ENCODE measurements at regions not wholly inside any gene's neighbourhood (a gene's known extent, or its start where the extent isn't known, plus 50 kb on each side); places are given as distances from the start of the nearest gene placed in this dataset.

DNA sequence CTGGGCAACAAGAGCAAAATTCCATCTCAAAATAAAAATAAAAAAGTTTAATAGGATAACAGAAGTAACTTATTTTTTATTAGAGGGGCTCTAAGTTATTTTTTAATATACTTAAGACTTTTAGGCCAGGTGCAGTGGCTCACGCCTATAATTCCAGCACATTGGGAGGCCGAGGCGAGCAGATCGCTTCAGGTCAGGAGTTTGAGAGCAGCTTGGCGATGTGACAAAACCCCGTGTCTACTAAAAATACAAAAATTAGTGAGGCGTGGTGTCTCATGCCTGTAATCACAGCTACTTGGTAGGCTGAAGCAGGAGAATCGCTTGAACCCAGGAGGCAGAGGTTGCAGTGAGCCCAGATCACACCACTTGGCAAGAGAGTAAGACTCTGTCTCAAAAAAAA lies 180.5 kb upstream of the NR5A2 start:
- no peak for DNase-seq
- intact Hi-C loops (cut with DNase I), result no loop called here

DNA sequence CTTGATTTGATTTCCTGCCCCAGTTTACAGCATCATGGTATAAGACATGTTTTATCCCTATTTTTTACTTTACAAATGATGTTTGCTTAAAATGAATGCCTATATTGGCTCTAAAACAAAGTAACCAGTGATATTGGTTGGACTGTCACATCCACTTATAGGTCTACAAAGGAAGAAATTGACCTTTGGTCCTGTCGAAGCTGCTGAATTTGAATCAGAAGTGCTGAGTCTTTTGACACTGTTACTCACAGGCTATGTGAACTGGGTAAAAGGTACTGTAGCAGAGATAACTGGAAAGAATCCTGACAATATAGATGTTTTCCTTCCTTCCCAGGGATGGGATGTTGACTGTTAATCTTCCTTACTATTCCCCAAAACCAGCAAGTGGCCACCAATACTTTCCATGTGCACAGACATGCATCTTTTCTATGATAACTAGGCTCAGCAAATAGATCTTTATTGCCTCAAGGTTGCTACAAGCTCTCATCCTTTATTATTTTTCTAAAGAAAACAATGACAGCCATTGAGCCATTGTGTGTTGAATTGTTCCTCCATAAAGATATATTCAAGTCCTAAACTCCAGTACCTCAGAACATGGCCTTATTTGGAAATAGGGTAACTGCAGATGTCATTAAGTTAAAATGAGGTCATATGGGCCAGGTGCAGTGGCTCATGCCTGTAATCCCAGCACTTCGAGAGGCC lies 175.9 kb upstream of the NR5A2 start:
- intact Hi-C loops (cut with DNase I), result no loop called here
- DNase-seq, result no peak

DNA sequence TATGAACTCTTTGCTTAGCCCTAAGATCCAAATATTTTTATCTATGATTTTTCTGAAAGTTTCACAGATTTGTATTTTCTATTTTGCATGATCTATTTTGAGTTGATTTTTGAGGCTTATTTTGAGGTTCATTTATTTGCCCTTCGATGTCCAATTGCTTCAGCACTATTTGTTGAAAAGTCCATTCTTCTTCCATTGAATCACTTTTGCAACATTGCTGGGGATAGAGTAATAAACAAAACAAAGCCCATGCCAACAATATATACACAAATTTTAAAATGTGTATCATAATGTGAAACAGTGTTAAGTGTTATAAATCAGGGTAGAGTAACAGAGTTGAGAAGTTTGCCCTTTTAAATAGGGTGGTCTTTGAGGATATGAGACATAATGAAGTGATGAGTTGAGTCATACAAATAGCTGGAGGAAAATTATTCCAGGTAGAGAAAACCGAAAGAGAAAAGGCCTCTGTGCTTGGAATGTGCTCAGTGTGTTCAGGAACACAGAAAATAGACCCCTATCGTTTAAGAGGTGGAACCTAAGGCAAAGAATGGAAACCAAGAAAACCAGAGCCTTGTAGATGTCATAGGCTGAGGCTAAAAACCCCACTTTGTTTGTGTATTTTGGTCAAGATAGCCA lies 172.7 kb upstream of the NR5A2 start:
- intact Hi-C loops (cut with DNase I), result no loop called here

DNA sequence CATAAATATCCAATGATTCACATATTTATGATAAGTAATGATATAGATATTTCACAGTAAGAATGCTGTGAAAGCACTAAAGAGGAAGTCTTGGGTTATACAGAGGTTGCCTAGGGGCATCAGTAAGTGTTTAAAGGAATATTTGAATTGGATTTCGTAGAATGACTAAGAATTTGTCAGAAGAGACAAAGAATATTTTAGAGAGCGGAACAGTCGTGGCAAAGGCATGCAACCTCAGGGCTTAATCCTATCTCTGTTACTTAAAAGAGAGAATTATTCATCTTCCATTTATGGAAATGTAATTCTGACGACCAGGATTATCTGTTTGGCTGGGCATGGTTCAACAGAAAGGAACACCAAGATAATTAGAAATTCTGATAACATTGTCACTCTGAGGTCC lies 171.9 kb upstream of the NR5A2 start:
- intact Hi-C loops (cut with DNase I), result no loop called here
- no peak for DNase-seq

More for the DNA sequence above, 172.7 kb upstream of the NR5A2 start:
- DNase-seq, result no peak

DNA sequence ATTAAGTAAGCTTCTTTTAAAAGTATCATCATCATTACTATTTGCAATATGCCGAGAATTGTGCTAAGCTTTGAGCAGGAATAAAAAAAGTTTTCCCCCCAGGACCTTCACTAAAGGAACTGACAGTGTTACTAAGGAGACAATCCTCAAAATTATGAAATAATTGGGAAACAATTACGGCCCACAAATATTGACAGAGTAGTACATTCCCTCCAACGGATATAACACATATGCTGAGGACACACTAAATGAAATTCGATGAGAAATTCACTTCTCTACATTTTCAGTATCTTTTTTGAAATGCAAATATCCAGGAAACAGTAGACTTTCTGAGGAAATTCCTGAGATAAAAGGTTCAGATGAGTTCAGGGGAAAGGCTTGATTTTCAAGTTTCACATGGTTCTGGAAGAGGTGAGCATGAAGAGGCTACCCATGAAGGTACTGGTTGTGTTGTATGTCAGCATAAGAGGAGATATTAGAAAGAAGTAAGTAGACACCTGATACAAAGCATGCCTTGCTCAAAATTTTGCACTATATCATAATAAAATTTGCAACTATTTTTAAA lies 171.2 kb upstream of the NR5A2 start:
- intact Hi-C loops (cut with DNase I), result no loop called here
- DNase-seq, result no peak

DNA sequence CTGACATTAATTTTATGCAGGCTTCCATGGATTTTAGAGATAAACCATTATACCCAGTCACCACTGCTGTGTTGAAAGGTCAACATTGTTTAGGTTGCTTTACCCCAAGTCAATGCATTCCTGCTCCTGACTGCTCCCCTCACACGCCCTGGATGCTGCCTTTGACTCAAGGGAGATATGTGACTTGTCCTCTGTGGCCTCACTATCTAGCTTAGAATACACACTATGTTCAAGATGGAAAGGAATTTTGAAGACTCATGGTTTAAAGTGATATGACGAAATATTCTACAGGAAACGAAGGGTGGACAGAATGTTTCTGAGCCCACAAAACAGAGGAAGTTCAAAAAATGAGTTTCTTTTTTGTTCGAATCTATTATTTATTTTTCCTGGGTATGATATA lies 170.4 kb upstream of the NR5A2 start:
- DNase-seq, result no peak
- intact Hi-C loops (cut with DNase I), result no loop called here

DNA sequence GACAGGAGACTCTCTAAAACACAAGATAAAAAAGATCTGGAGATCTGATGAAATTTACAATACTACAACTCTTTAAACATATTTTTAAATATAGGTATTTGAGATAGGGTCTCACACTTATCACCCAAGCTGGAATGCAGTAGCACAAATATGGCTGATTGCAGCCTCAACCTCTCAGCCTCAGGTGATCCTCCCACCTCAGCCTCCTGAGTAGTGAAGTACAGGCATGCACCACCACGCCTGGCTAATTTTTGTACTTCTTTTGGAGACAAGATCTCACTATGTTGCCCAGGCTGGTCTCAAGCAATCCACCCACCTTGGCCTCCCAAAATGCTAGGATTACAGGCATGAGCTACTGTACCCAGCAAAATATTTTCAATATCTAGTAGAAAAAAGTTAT lies 170.0 kb upstream of the NR5A2 start:
- intact Hi-C loops (cut with DNase I), result no loop called here
- DNase-seq, result no peak

DNA sequence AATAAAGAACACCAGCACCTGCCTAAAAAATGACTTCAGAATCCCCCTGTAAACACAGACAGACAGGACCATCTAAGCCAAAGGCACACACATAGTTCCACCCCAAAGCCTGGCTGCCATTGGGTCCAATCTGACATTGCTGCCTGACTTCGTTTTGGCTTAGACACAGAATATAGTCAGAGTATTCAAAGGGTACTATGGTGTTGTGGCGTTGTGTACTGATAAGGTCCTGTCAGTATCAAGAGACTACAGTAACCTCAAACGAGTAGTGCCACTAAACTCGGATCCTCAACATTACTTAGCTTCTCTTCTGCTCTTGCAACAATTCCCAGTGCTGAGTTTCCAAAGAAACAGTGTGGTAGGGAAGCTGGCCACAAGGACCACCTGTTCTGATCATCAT lies 169.3 kb upstream of the NR5A2 start:
- DNase-seq, result no peak
- intact Hi-C loops (cut with DNase I), result no loop called here

DNA sequence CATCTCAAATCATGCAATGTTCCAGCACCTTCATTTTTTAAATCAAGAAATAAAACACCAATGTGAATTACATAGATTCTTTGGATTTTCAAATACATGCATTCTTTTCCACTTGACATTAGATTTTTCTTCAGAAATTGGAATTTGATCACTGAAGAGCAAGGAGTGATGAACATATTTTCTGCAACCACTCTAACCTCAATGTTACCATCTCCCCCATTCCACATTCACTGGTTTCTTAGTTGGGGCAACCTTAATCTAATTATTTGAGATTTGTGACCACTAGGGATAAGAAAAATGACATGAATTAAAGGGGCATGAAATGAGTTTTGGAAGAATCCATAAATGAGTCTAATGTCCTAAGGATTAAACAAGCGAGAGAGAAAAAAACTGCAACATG lies 168.7 kb upstream of the NR5A2 start:
- no peak for DNase-seq
- intact Hi-C loops (cut with DNase I), result no loop called here

DNA sequence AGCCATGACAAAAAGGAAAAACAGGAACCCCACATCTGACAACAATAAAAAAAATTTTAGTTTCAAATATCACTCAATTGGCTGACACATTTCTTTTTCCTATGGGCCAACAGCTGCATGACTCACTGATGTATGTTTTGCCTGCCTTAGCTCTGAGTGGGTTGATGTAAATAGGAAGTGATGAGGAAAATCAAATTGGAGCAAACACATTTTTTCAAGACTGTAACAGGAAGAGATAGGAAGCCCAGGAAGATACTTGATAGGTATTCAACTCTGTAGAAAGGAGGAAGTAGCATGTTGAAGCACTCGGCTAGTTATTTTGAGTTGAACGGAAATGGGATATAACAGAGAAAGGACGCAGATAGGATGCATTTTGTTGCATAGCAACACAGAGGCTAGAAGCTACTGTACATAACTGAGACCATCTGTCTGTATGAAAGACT lies 168.0 kb upstream of the NR5A2 start:
- intact Hi-C loops (cut with DNase I), result no loop called here
- DNase-seq, result no peak

DNA sequence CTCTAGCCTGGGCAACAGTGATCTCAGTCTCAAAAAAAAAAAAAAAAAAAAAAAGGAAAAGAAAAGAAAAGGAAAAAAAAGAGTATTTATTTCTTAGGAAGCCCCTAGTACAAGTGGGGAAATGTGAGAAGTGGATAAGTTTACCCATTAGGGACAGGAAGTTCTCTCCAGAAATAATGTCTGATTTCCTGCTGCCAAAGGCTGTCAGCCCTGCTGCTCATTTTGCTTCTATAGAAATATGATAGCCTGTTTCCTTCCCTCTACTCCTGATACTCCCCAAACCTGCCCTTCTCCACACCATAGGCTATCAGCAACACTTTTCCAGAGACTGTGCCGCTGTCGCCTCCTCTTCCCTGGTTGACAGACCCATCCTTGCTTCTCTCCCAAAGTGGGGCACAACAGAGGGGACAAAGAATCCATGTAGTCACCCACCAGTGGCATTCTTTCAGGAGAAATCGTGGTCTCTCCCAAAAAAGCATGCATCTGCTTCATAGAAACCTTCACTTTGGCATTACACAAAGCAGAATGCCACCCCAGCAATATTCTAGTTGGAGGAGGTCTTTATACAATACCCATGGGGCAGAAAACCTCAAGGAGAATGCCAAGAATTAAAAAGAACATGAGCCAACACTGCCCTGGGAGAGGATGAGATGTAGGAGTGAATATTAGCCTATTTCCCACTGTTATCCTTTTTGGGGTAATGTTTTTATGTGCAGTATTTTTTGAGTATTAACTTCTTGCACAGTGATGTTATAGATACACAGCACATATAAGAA lies 166.3 kb upstream of the NR5A2 start:
- no peak for DNase-seq
- intact Hi-C loops (cut with DNase I), result no loop called here

DNA sequence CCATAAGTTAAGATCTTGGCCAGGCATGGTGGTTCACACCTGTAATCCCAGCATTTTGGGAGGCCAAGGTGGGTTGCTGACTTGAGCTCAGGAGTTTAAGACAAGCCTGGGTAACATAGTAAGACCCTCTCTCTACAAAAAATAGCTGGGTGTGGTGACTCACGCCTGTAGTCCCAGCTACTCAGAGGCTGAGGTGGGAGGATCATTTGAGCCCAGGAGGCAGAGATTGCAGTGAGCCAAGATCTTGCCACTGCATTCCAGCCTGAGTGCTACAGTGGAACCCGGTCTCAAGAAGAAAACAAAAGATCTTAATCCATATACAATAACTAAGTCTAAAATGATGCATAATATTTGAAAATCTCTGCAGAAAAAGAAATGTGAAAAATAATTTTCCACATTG lies 165.5 kb upstream of the NR5A2 start:
- intact Hi-C loops (cut with DNase I), result no loop called here
- no peak for DNase-seq

DNA sequence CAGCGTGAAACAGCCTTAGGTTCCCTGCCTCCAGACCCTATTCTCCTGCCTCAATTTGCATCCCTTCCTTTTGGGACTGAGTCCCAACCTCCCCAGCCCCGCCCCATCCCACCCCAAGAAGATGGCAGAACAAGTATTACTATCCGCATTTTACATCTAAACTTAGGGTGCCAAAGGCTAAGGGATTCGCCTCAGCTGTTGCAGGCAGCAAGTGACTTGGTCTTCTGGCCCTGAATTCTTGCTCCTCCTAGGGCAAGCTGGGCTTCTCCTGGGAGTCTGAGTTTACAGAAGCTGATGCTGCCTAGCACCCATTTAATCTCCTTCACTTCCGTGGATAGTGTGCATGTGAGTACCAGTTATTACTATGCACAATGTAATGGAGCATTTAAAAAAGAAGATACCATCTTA lies 161.3 kb upstream of the NR5A2 start:
- intact Hi-C loops (cut with DNase I), result no loop called here
- no peak for DNase-seq

DNA sequence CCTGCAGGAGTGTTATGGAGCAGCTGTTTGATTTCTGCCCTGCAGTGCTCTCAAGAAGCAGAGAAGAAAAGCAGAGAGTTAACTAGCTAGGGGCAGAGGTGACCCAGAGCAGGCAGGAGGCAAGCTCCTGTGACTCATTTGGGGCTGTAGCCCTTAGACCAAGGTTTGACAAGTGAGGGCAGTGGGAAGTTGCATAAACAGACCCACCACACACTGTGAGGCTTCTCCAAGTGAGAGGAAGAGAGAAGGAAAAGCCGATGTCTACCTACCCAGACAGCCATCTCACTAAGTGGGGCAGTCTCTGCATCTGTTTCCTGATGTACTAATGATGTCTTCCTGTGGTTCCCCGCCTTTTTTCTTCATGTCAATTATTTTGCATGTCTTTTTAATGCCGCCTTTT lies 159.9 kb upstream of the NR5A2 start:
- no peak for DNase-seq
- intact Hi-C loops (cut with DNase I), result no loop called here

DNA sequence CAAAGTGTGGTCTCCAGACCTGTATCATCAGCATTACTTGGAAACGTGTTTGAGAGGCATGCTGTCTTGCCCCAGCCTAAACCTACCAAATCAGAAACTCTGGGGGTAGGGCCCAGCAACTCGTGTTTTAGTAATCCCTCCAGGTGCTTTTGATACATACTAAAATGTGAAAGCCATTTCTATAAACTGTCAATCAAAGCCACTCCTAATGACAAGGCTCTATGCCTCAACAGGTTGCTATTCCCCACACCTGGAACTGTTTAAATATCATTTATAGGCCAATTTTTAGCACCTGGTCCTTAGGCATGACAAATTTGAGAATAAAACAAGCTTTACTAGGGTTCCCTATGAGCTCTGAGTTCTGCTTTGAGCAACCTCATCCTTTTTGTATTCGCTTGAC lies 158.7 kb upstream of the NR5A2 start:
- no peak for DNase-seq
- intact Hi-C loops (cut with DNase I), result no loop called here

DNA sequence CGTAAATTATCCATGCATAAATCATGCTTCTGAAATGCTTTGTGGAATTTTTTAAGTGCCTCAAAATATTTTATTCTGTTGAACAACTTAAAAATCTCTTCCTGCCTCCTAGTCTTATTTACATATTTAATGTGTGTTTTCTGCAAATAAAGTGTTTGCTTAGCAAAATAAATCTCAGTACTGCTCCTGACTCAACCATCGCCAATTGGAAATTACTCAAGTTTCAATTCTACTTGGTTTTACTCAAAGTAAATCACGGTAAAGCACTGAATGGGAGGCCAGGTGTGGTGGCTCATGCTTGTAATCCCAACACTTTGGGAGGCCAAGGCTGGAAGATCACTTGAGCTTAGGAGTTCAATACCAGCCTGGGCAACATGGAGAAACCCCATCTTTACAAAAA lies 152.2 kb upstream of the NR5A2 start:
- intact Hi-C loops (cut with DNase I), result no loop called here
- no peak for DNase-seq

DNA sequence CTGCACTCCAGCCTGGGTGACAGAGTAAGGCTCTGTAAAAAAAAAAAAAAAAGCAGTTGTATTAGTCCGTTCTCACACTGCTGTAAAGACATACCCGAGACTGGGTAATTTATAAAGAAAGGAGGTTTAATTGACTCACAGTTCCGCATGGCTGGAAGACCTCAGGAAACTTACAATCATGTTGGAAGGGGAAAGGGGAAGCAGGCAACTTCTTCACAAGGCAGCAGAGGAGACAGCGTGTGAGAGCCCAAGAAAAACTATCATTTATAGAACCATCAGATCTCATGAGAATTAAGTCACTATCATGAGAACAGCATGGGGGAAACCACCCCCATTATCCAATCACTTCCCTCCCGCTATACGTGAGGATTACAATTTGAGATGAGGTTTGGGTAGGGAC lies 151.7 kb upstream of the NR5A2 start:
- intact Hi-C loops (cut with DNase I), result no loop called here
- DNase-seq, result no peak

DNA sequence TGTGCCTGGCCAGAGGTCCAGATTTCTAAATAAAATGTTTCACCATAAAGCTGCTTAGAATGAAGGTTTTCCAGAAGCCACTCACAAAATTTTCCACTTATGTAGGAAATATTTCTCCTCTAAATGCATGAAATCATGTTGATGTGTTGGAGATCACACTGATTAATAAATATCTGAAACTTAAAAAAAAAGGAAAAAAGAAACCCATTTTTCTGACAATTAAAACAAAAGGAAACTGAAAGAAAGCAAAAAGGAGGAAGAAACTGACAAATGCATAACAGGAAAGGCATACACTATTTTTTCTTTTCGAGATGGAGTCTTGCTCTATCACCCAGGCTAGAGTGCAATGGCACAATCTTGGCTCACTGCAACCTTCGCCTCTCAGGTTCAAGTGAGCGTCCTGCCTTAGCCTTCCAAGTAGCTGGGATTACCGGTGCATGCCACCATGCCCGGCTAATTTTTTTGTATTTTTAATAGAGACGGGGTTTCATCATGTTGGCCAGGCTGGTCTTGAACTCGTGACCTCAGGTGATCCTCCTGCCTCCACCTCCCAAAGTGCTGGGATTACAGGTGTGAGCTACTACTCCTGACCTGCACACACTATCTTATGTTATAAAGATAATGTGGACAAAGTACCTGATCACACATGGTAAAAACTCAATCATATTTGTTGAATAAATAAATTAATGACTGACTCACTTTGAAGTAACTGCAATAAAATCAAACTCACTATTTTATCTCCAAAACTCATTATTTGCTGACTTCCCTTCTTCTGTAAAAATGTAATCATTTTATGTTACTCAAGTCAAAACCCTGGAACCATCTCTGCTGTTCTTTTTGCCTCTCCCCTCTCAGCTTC lies 149.8 kb upstream of the NR5A2 start:
- intact Hi-C loops (cut with DNase I), result no loop called here
- no peak for DNase-seq

DNA sequence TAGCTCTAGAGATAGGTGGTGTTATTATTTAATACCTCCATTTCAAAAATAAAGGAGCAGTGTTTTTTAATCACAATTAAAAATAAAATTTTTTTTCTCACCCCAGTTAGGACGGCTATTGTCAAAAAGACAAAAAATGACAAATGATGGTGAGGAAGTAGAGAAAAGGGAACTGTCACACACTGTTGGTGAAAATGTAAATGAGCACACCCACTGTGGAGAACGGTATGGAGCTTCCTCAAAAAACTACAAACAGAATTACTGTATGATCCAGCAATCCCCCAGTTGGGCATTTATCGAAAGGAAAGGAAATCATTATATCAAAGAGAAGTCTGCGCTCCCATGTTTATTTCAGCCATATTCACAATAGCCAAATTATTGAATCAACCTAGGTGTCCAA lies 148.7 kb upstream of the NR5A2 start:
- intact Hi-C loops (cut with DNase I), result no loop called here
- no peak for DNase-seq
